ENCODE measurements at regions not wholly inside any gene's neighbourhood (a gene's known extent, or its start where the extent isn't known, plus 50 kb on each side); places are given as distances from the start of the nearest gene placed in this dataset.

GRCh38 chr18:68566991-68567390 lies 147.9 kb downstream of the TMX3 start:
- TF ChIP-seq NFIC (IDR thresholded peaks at IDR 0.05) (no peak), REST (IDR thresholded peaks at IDR 0.05; ENCODE audit: low read depth) (no peak), CEBPB (IDR thresholded peaks at IDR 0.05) (no peak), TAF1 (IDR thresholded peaks at IDR 0.05; ENCODE audit: low read depth) (no peak), YY1 (IDR thresholded peaks at IDR 0.05; ENCODE audit: low read depth) (no peak), EP300 (IDR thresholded peaks at IDR 0.05; ENCODE audit: borderline replicate concordance) (no peak)

All from Ishikawa (cell line).